ENCODE measurements at regions not wholly inside any gene's neighbourhood (a gene's known extent, or its start where the extent isn't known, plus 50 kb on each side); places are given as distances from the start of the nearest gene placed in this dataset.

DNA sequence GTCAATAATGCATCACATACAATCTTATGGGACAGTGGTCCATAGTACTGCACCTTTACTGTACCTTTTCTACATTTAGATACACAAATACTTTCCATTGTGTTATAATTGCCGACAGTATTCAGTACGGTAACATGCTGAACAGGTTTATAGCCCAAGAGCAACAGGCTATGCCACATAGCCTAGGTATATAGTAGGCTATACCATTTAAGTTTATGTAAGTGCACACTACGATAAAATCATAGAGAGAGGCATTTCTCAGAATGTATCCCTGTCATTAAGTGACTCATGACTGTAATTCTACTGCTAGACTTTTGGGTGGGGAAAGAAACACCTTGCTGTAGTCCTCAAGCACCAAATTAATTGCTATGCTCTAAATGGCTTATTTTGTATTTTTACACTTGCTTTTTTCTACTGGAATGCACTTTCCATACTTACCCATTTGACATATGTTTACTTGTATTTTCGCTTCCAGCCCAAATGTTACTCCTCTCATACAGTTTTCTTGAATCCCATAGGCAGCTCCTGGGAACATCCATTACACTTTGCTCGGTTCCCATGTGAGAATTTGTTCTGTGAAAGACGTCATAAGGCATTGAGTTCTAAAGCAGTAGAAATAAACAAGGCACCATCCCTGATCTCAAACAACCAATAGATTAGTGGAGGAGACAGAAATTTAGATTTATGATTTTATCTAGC, 714.0 kb upstream of the ID2 start:
- DNase-seq (ENCODE audit: low read depth, low spot score): no peak

DNA sequence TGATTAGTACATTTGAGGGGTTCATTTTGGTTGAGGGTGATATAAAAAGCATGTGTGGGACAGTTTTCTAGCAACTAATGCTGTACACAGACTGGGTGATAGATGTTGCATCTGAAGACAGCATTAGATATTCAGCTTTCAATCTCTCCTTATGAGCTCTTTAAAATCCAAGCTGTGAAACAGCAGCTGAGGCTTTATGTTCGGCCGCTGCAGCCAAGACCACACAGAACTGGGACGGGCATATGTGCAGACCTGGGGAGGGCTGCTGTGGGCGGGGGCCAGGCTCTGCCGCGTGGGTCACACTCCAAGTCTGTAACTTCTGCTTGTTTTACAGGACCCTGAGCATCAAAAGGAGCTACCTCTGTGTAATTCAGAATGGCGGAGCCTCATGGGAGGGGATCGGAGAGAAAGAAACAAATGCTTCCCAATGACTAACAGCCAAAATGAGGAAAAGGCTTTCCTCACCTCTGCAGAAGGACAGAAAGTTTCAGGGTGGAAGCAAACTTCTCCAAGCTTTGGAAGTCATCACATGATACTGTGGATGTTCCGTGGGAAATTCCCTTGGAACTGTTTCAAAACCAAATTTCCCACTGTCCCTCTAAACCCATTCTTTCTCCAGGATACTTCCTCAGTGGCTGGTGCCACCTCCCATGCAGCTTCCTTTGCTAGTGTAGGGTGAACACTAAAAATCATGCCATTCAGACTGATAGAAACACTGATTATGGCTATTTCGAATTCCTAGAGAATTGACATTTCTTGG, 711.9 kb upstream of the ID2 start:
- DNase-seq (ENCODE audit: low read depth, low spot score): no peak

DNA sequence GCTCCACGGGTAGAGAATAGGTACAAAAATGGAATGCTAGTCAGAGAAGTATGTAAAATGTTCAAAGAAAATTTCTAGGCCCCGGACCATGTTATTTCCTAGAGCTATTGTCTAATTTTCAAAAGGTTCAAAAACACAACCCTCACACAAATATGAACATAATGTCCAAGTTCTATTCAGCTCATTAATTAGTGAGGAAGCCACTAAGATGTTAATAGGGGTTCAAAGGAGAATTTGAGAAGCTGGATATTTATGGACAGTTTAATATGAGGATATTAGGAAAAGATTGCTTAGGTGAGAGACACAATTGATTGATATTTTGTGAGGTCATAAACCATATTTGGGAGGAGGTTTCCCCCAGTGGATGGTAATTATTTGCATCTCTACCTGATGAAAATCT, 710.6 kb upstream of the ID2 start:
- DNase-seq (ENCODE audit: low read depth, low spot score): no peak

DNA sequence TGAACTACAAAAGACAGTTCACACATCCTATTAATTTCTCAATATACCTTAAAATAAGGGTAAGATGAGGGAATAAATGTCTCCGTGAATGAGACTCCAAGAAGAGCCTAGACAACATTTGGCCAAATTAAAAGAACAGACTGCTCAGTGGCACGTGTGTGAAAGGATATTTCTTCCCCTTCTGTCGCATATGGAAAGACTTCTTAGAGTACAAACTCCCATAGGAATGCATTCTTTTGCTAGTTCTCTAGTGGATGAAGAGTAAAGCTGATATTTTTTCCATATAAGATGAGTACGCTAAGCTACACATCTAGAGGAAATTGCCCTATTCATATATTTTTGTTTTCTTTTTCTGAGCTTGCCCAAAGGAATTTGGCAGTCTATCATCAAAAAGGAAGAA, 710.0 kb upstream of the ID2 start:
- no peak for DNase-seq (ENCODE audit: low read depth, low spot score)

DNA sequence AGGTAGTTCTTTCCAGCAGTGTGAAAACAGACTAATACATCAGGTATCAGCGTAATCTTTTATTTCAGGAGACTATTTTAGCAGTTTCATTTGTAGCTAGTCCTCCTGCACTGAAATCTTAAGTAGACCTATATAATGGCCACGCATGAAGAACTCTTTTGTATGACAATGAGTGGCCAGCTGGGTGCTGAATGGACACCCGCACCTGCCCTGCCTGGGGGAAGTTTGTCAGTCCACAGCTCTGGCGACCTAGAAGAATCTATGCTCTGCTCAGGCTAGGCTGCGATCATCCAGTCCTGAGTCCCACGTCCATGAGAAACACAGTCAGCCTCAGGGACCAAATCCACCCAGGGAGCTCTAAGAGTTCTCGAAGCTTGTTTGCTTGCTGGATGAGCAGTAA, 709.2 kb upstream of the ID2 start:
- peak; percentile 19 for DNase-seq (ENCODE audit: low read depth, low spot score)

DNA sequence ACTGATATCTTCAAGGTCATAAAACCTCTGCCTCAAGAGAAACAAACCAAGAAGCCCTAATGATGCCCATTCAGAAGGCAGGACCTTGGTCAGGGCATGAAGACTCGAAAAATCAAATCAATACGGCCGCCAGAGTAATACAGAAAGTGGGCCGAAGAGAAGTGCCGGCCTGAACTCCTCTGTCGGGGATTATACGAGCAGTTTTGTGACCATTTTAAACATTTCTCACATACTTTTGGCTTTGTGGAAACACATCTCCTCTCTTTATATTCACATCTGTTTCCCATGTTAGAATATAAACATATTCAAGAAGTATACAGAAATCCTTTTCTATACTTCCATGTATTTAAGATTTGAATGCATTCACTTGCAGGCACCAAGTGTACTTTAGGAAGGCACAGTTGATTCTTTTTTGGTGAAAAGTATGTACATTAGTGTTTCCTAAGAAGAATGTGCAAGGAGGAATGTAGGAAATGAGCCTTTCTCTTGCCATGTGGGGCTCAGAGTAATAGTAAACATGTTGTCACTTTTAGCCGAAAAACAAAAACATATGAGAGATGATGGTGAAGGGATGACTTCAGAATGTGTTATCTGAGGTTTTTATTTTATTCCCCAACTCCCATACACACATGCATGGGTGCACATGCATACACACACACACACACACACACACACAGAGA, 707.9 kb upstream of the ID2 start:
- no peak for DNase-seq (ENCODE audit: low read depth, low spot score)

DNA sequence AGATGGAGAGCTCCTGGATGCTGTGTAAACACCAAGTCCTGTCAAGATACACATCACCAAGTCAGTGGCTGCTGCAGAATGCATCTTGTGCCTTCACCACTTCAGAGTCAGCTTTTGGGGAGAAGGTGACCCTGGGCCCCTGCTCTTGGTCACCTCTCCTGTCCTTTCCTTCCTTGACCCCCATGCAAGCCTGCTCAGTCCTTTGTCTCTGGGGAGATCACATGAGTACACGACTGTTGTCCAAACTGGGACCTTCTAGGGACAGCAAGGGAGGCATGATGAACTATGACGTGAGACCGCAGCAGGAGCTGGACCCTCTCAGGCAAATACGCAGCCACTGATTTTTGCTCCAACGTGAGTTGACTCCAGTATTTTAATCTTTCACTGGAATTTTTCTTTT, 706.9 kb upstream of the ID2 start:
- DNase-seq (ENCODE audit: low read depth, low spot score): no peak

DNA sequence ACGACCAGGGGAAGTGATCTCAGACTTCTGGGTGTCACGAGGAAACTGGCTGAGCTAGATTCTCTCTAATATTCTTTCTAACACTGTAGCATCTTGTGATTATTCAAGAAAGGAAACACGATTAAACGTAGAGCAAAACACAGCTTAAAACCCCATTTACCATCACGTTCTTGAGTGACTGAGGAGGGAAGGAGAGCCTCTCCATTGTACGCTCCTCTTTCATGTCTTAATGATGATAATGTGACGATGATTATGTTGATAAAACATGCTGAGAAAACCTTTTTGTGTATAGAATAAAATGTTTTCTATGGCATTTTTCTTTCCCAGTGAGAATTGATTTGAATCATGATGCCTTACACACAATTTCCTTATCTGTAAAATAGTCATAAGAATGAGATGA, 705.6 kb upstream of the ID2 start:
- no peak for DNase-seq (ENCODE audit: low read depth, low spot score)

DNA sequence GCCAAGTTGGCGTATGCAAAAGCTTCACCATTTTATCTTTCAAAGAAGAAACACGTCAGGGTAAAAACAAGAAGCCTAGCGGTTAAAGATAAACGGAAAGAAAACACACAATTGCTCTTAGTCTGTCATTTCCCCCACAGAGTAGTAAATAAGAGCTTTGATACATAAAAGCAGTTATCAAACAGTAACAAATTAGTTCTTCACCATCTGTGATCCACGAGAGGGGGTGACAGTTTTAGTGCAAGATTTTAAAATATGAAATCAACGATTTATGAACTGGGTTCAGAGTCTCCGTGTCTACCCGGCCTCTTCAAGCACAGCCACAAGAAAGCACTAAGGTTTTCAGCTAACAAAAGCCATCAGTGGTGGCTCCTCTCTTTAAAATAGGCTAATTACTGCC, 703.9 kb upstream of the ID2 start:
- DNase-seq (ENCODE audit: low read depth, low spot score): no peak

DNA sequence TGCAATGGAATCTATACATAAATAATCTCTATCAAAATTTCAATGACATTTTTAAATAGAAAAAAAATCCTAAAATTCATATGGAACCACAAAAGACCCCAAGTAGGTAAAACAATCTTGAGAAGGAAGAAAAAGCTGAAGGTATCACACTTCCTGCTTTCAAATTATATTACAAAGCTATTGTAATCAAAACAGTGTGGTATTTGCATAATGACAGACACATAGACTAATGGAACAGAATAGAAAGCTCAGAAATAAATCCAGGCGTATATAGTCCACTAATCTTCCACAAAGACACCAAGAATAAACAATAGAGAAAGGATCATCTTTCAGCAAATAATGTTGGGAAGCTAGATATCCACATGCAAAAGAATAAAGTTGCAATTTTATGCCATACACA, 699.8 kb upstream of the ID2 start:
- no peak for DNase-seq (ENCODE audit: low read depth, low spot score)

DNA sequence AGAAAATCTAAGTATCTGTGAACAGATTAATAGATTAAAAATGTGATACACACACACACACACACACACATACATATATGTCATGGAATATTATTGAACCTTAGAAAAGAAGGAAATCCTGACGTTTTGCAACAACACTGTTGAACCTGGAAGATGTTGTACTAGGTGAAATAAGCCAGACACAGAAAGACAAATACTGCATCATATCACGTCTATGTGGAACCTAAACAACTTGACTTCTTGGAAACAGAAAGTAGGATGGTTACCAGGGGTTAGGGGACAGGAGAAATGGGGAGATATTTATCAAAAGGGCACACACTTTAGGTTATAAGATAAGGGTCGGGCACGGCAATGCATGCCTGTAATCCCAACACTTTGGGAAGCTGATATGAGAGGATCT, 698.4 kb upstream of the ID2 start:
- DNase-seq (ENCODE audit: low read depth, low spot score): no peak

DNA sequence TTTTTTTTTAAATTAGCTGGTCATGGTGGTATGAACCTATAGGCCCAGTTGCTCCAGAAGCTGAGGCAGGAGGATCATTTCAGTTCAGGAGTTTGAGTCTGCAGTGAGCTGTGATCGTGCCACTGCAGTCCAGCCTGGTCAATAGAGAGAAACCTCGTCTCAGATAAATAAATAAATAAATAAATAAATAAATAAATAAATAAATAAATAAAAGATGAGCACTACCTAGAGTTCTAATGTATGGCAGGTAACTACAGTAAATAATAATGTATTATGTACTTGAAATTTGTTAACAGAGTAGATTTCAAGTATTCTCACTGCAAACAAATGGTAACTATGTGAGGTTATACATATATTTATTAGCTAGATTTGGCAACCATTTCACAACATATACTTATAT, 697.9 kb upstream of the ID2 start:
- no peak for DNase-seq (ENCODE audit: low read depth, low spot score)

DNA sequence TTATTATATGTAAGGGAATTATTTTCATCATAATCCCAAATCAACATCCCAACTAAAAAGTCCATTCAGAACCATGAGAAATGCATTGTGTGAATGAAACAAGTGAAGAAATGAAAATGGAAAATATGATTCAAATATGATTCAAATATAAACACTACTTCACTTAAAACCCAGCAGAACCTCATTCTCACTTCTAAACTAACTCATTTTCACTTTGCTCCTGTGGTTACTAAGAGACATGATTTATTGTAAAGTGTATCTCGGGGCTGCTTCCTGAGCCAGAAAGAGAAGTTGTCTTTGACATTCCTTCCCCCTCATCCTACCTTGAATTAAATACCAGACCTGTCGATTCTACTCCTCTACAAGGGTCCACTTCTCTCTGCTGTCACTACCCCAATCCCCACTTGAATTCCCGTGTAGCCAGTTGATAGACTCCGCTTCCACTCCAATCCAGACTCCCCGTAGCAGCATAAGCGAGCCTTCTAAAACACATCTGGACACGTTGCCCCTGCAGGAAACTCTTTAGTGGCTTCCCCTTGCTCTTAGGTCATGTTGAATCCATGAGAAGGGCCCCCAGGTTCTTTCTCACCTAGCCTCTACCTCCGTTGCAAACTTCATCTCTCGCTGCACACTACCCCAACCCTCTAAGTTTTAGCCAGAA, 697.0 kb upstream of the ID2 start:
- DNase-seq (ENCODE audit: low read depth, low spot score): no peak

DNA sequence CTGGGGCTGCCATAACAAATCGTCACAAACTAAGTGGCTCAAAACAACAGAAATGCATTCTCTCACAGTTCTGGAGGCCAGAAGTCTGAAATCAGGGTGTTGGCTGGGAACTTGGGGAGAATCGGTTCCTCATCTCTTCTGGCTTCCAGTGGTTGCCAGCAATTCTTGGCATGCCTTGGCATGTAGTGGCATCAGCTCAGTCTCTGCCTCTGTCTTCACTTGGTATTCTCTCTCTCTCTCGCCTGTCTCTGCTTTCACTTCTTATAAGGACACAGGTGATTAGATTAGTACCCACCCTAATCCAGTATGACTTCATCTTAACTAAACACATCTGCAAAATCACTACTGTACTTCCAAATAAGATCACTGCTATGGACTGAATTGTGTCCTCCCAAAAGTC, 695.4 kb upstream of the ID2 start:
- no peak for DNase-seq (ENCODE audit: low read depth, low spot score)

DNA sequence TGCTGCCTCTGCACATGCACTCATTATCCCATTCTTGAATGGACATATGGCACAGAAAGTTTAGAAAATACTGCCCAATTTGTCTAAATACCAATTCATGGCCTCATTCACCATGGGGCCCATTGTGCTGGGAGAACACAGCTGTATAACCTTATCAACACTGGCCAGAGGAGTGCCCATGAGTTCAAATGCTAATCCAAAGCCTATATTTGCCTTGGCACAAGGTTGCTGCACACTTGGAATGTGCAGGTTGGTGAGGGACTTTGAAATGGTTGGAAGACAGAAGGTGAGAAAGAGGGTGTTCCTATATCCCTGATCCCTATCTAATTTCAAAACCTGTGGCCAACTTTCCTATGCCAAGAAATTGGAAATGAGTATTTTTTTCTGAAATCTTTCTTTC, 693.9 kb upstream of the ID2 start:
- no peak for DNase-seq (ENCODE audit: low read depth, low spot score)

DNA sequence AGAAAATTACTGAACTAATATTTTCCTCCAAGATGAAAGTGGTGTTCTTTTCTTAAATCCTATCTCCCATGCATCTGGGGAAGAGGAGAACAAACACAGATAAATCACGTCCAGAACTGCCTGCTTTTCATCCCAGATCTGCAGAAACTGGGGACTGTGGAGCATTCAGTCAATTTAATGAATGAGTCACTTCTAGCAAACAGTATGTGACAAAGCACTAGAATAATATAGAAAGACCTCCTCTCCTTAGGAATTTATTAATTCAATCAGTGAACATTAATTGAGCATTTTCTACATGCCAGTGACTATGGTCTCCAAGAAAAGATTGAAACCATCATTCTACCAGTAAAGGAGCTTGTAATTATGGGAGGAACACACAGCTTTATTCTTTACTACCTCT, 693.4 kb upstream of the ID2 start:
- DNase-seq (ENCODE audit: low read depth, low spot score): no peak

DNA sequence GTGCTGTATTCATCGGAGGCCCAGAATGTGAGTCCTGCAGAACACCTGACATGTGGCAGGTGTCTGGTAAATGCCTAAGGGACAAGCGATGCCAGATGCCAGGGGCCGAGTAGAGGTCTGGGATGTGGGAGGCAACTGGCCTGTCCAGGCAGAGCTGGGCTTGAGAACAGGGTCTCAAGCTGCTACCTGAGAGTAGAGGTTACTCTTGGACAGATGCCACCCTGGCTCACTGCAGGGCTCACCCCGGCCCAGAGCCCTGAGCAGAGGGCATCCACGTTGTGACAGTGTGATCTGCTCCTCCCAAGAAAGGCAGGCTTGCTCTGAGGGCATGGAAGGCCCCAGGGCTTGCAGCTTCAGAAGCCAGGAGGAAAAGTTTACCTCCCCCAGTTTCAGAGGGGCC, 692.0 kb upstream of the ID2 start:
- no peak for DNase-seq (ENCODE audit: low read depth, low spot score)

DNA sequence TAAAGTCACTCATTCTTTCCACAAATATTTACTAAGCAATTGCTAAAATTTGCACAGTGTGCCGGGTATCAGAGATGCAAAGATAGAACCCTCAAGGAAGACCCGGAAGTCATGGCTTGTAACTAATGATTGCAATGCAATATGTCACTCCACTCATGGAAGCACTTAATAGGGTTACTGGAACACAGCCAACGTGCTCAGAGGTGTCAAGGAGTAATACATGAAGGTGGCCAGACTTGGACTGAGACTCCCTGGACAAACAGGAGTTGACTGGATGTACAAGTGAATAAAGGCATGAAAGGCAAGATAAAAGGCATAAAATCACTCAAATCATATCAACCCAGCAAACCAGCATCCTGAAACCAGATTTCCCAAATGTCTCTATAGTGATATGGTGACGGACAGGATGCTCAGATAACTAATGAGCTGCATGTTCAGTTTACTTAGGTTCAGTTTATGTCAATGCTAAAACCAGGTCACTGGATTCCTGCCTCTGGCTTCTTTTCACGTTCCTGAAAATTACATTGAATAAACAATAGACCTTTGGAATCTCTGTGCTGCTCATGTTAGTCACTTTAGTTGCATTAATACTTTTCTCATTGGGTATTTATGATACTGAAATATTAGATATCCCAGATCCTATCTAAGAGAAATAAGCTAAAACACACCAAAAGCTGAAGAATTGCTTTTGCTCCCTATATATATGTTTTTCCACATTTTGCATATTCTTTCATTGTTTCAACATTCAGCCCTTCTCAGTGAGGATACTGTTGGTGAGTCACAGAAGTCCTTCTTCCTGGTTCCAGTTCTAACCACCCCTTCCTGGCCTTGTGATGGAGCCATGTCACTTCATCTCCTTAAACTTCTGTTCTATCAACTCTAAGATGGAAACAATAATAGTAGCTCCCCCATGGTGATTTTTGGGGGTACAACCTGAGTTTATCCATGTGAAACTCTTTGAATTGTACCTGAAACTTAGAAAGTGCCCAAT, 688.9 kb upstream of the ID2 start:
- DNase-seq (ENCODE audit: low read depth, low spot score): no peak

DNA sequence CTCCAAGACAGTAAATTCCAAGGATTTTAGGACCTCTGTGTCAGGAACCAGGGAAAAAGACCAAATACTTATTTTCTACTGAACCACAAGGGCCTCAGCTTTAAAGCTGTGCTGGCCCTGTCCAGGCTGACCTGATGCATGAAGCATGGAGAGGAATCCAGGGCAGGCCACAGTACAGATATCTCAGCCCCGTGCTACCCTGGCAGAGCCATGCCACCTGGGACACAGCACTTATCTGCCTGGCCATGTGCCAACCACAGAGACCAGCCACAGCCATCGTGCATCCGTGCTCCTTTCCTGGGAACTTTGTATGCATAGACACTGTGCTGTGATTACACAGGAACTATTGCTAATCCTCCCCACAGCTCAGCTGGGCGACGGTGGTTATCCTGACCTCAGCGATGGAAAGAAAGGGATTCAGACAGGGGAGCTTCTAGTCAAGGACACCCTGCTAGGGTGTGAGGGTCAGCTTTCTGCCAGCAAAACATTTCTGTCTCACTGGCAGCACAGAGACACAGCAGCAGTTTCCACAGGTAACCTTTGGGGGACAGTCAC, 687.4 kb upstream of the ID2 start:
- DNase-seq (ENCODE audit: low read depth, low spot score): no peak

DNA sequence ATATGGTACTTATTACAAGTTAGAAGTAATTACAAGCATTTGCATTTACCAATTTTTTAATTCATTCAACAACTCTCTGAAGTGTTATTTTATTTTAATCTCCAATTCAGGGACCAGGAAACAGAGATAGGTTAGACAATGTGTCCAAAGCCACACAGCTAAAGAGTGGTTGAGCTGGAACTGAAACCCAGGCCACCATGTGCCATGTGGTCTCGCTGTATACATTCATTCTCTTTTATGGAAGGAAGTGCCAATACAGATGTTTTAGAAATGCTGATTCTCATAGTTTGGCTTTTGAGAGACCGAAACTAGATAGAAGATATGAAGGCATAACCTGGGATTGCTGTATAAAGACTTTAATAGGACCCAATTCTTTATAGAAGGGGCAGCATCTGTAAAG, 684.6 kb upstream of the ID2 start:
- DNase-seq (ENCODE audit: low read depth, low spot score): no peak

Data from ELF-1 (cell line).